ENCODE measurements at regions not wholly inside any gene's neighbourhood (a gene's known extent, or its start where the extent isn't known, plus 50 kb on each side); places are given as distances from the start of the nearest gene placed in this dataset.

DNA sequence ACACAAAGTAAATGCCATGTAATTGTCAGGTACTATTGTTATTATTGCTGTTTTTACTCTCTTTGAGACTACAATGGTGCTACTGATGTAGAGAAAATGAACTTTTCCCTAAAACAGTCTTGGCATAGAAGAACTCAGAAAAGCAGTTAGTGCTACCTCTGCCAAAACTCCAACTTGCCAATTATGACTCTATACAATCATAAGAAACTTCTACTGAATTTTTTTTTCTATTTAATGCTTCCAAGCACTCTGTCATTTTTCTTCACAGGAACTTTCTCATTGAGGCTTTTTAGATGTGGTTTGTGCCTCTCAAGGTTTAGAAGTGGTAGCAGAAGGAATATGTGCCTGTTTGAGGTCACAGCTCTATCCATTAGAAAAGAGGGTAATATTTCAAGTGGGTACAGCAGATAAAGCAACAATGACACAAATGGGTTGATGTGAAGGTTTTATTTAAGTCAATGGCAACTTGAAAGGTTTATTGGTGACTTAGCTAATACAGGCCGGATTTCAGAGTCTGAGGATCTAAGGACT, 64.0 kb upstream of the FERD3L start:
- no peak for DNase-seq
- H3K27me3 Mint-ChIP-seq (ENCODE audit: unreplicated experiment): no peaks in the 10 kb centered on the region
- H3K27ac Mint-ChIP-seq (ENCODE audit: unreplicated experiment): no peak overlapping the region
- TF ChIP-seq, protein P1, sequence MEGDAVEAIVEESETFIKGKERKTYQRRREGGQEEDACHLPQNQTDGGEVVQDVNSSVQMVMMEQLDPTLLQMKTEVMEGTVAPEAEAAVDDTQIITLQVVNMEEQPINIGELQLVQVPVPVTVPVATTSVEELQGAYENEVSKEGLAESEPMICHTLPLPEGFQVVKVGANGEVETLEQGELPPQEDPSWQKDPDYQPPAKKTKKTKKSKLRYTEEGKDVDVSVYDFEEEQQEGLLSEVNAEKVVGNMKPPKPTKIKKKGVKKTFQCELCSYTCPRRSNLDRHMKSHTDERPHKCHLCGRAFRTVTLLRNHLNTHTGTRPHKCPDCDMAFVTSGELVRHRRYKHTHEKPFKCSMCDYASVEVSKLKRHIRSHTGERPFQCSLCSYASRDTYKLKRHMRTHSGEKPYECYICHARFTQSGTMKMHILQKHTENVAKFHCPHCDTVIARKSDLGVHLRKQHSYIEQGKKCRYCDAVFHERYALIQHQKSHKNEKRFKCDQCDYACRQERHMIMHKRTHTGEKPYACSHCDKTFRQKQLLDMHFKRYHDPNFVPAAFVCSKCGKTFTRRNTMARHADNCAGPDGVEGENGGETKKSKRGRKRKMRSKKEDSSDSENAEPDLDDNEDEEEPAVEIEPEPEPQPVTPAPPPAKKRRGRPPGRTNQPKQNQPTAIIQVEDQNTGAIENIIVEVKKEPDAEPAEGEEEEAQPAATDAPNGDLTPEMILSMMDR (IDR thresholded peaks at IDR 0.05; ENCODE audit: partially characterized antibody, unreplicated experiment): no peak
- no peaks in the 10 kb centered on the region for H3K36me3 Mint-ChIP-seq (ENCODE audit: unreplicated experiment)
- no peak overlapping the region for H3K4me3 Mint-ChIP-seq (ENCODE audit: unreplicated experiment)
- no peaks in the 10 kb centered on the region for H3K4me1 Mint-ChIP-seq (ENCODE audit: low read depth, unreplicated experiment)
- H3K9me3 Mint-ChIP-seq (ENCODE audit: unreplicated experiment): no peaks in the 10 kb centered on the region

- no peaks in the 10 kb centered on the region for H3K4me1 Mint-ChIP-seq (ENCODE audit: low read depth, unreplicated experiment)
- no peak overlapping the region for H3K4me3 Mint-ChIP-seq (ENCODE audit: unreplicated experiment)
- no peak overlapping the region for H3K27ac Mint-ChIP-seq (ENCODE audit: unreplicated experiment)
- no peak for DNase-seq
- no peaks in the 10 kb centered on the region for H3K36me3 Mint-ChIP-seq (ENCODE audit: unreplicated experiment)
- H3K9me3 Mint-ChIP-seq (ENCODE audit: unreplicated experiment): no peaks in the 10 kb centered on the region
- TF ChIP-seq, protein P1 (IDR thresholded peaks at IDR 0.05; ENCODE audit: partially characterized antibody, unreplicated experiment): no peak
- H3K27me3 Mint-ChIP-seq (ENCODE audit: unreplicated experiment): no peaks in the 10 kb centered on the region
Measured at GRCh38 chr7:19206721-19207120, 61.5 kb upstream of the FERD3L start.

GRCh38 chr7:19203686-19204085, 58.5 kb upstream of the FERD3L start:
- no peak for DNase-seq

DNA sequence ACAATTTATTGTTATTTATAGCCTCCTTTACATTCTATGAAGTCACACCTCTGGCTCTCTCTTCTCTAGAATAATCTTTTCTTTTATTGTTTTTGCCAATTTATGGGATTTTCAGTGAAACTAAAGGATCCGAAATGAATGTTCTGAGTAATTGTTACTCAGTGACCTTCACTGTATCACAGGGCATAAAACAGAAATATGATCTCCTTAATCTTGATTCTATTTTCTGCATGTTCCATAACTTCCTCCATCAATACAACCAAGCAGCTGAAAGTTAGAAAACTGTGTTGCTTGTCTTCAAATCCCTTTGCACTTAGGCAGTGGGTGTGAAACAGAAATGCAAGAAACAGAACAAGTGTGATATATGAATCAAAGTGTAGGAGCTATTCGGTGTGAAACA, 57.4 kb upstream of the FERD3L start:
- Mint-ChIP-seq H3K27me3 (ENCODE audit: unreplicated experiment) (no peaks in the 10 kb centered on the region), H3K36me3 (ENCODE audit: unreplicated experiment) (no peaks in the 10 kb centered on the region), H3K4me1 (ENCODE audit: low read depth, unreplicated experiment) (no peaks in the 10 kb centered on the region), H3K4me3 (ENCODE audit: unreplicated experiment) (no peak overlapping the region), H3K27ac (ENCODE audit: unreplicated experiment) (no peak overlapping the region), H3K9me3 (ENCODE audit: unreplicated experiment) (peaks cover 2% of the 10 kb centered on the region)
- TF ChIP-seq, protein P1 (IDR thresholded peaks at IDR 0.05; ENCODE audit: partially characterized antibody, unreplicated experiment): no peak
- no peak for DNase-seq

More at GRCh38 chr7:19203686-19204085, 58.5 kb upstream of the FERD3L start:
- Mint-ChIP-seq H3K27me3 (ENCODE audit: unreplicated experiment) (no peaks in the 10 kb centered on the region), H3K36me3 (ENCODE audit: unreplicated experiment) (no peaks in the 10 kb centered on the region), H3K4me1 (ENCODE audit: low read depth, unreplicated experiment) (no peaks in the 10 kb centered on the region), H3K27ac (ENCODE audit: unreplicated experiment) (no peak overlapping the region), H3K4me3 (ENCODE audit: unreplicated experiment) (no peak overlapping the region), H3K9me3 (ENCODE audit: unreplicated experiment) (peaks cover 2% of the 10 kb centered on the region)
- TF ChIP-seq, protein P1 (IDR thresholded peaks at IDR 0.05; ENCODE audit: partially characterized antibody, unreplicated experiment): no peak
